Activated naive CD4-positive, alpha-beta T cell treated with anti-CD3 and anti-CD28 coated beads for 36 hours (primary cell): ENCODE measurements at regions not wholly inside any gene's neighbourhood (a gene's known extent, or its start where the extent isn't known, plus 50 kb on each side); places are given as distances from the start of the nearest gene placed in this dataset.

ENCODE experiments used
- CTCF ChIA-PET: fragments of 350-600 bp; sonication (Branson Sonifier 250); formaldehyde crosslinking; loops from one replicate; lab custom pipeline; 2021; ENCODE audit warnings: antibody characterized with exemption; lab: Charles Lee
- DNase-seq: peaks from one replicate; pipeline ENCODE4 v3.0.0-alpha.2; 2020
- H3K27ac Mint-ChIP-seq: one replicate; pipeline ENCODE4 v1.8.0; 2021; ENCODE audit warnings: mild to moderate bottlenecking, mixed read lengths
- H3K27me3 Mint-ChIP-seq: one replicate; pipeline ENCODE4 v1.8.0; 2021; ENCODE audit warnings: low read depth, mixed read lengths
- H3K36me3 Mint-ChIP-seq: one replicate; pipeline ENCODE4 v1.8.0; 2021; ENCODE audit warnings: low read depth, mixed read lengths
- H3K4me1 Mint-ChIP-seq: one replicate; pipeline ENCODE4 v1.8.0; 2021; ENCODE audit warnings: low read depth, mixed read lengths
- H3K4me3 Mint-ChIP-seq: one replicate; pipeline ENCODE4 v1.8.0; 2021; ENCODE audit warnings: mild to moderate bottlenecking, moderate library complexity, mixed read lengths
- H3K9me3 Mint-ChIP-seq: one replicate; pipeline ENCODE4 v1.8.0; 2021; ENCODE audit warnings: mixed read lengths
- intact Hi-C: fragments of 100-400 bp; cut with micrococcal nuclease; formaldehyde crosslinking; loops from one replicate; pipeline ENCODE4 v1.15.1; 2023

DNA sequence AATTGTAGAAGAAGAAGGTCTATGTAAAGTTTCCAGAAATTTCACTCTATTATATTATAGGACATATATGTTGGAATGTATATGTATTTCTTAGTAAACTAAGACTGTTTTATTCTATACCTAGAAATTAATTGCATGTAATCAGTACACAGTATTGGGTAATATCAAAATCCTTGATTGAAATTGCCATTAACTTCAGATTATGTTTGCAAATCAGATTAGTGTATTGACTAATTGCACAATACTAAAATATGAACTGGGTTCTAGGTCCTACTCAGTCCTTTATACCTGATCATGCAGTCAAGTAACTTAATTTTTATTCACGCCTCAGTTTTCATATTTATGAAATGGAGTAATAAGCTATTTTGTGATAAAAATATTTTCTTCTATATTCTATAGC lies 950.3 kb upstream of the ADGRL3 start:
- intact Hi-C loops, result no loop called here
- no peaks in the 10 kb centered on the region for H3K36me3 Mint-ChIP-seq
- no peak for DNase-seq
- CTCF ChIA-PET, result no interaction called here
- H3K4me3 Mint-ChIP-seq, result no peak overlapping the region
- no peak overlapping the region for H3K27ac Mint-ChIP-seq
- no peaks in the 10 kb centered on the region for H3K27me3 Mint-ChIP-seq
- H3K4me1 Mint-ChIP-seq, result no peaks in the 10 kb centered on the region
- no peaks in the 10 kb centered on the region for H3K9me3 Mint-ChIP-seq

DNA sequence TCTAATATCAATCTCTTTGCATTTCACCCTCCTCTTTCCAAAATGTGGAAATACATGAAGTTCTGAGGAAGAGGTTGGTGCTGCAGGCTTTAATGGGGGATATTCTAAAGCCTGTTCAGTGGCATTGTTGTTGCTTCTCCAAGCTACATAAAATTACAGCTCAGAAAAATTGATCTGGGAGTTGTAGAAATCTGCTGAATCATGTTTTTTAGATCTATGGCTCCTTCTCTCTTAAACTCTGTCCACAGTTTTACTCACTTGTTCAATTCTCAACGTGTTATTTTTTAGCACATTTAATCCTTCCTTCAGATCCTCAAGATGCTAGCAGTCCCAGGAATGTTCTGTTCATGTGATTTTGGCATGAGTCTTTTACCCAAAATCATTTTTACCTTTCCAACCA lies 949.5 kb upstream of the ADGRL3 start:
- intact Hi-C loops, result no loop called here
- CTCF ChIA-PET, result no interaction called here
- H3K4me1 Mint-ChIP-seq, result no peaks in the 10 kb centered on the region
- no peaks in the 10 kb centered on the region for H3K27me3 Mint-ChIP-seq
- H3K27ac Mint-ChIP-seq, result no peak overlapping the region
- no peaks in the 10 kb centered on the region for H3K36me3 Mint-ChIP-seq
- peaks cover 2% of the 10 kb centered on the region for H3K9me3 Mint-ChIP-seq
- no peak overlapping the region for H3K4me3 Mint-ChIP-seq
- DNase-seq, result no peak

DNA sequence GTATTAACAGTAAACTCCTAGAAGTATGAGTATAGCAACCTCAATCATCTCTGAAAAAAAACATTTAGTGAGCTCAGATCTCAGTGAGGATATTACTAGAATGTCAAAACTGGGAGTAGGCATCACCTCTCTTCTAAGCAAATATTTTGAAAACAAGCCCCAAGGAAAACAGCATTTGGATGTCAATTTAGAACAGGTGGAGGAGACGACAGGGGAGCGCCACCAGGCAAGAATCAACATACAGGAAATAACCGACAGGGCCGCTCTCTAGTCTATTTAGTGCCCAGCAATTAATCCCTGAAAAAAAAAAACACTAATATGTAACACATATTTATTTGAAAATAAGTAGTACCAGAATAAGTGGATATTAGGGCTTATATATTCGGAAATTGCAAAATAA lies 940.3 kb upstream of the ADGRL3 start:
- H3K27ac Mint-ChIP-seq, result no peak overlapping the region
- CTCF ChIA-PET, result no interaction called here
- intact Hi-C loops, result no loop called here
- no peaks in the 10 kb centered on the region for H3K27me3 Mint-ChIP-seq
- no peaks in the 10 kb centered on the region for H3K36me3 Mint-ChIP-seq
- H3K4me3 Mint-ChIP-seq, result no peak overlapping the region
- H3K4me1 Mint-ChIP-seq, result no peaks in the 10 kb centered on the region
- no peak for DNase-seq
- H3K9me3 Mint-ChIP-seq, result peaks cover 4% of the 10 kb centered on the region

DNA sequence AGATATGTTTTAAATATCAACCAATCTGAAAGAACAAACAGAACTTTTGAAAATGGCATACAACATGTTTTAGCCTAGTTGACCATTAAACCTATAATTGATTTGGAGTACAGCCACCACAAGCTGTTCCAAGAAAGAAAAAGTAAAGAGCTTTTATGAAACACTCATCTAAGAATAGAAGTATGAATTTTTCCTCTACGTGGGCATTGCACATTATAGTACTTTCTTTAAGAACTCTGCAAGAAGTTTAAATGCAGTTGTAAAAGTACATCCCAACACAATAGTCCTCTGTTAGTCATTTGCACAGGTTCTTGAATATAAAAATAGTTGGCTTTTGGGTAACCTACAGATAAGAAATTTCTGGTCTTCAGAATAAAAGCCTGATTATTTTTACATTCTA lies 933.6 kb upstream of the ADGRL3 start:
- CTCF ChIA-PET, result no interaction called here
- Mint-ChIP-seq H3K9me3 (peaks cover 12% of the 10 kb centered on the region), H3K27ac (no peak overlapping the region), H3K27me3 (no peaks in the 10 kb centered on the region), H3K36me3 (no peaks in the 10 kb centered on the region), H3K4me3 (no peak overlapping the region), H3K4me1 (no peaks in the 10 kb centered on the region)
- intact Hi-C loops, result no loop called here
- no peak for DNase-seq

DNA sequence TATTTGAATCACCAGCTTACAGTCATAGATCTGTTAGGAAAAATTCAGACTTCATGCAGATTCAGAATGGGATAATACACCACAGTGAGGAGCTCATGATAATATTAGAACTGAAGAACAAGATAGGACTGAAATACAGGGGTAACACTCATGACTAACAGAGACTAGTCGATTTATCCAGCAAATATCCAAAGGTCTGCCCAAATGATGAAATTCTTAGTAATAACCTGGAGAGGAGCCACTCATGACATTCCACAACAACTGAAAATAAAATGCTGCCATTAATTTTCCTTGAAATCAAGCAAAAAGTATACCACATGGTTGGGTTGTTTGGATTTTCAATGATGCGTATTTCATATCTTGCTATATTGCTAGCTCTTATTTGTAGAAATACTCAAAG lies 903.7 kb upstream of the ADGRL3 start:
- Mint-ChIP-seq H3K36me3 (no peaks in the 10 kb centered on the region), H3K27me3 (no peaks in the 10 kb centered on the region), H3K4me3 (no peak overlapping the region), H3K4me1 (no peaks in the 10 kb centered on the region), H3K9me3 (peaks cover 6% of the 10 kb centered on the region), H3K27ac (no peak overlapping the region)
- CTCF ChIA-PET, result no interaction called here
- no peak for DNase-seq
- intact Hi-C loops, result no loop called here

DNA sequence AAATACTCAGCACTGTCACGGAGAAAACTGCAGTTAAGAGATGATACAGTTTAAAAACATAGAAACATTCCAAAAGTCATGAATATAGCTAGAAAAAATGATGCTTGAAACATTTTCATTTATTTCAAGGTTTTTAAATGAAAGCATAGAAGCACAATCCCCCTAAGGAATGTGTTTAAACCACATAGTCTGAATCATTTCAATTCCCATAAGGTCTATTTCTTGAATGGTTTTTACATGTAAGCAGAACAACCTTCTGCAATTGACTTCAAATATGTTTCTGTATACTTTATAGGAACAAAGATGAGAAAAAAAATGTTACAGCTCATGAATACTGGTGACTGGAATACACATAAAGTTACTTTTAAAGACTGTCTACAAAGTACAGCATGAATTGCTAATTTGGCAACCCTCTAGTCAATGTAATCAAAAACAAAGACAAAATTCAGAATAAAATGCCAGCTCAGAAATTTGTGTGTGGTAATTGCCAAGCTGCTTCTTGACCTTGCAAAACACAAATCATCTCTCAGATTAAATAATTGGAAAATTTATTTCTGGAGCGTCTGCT lies 886.4 kb upstream of the ADGRL3 start:
- Mint-ChIP-seq H3K4me3 (no peak overlapping the region), H3K9me3 (peaks cover 4% of the 10 kb centered on the region), H3K36me3 (no peaks in the 10 kb centered on the region), H3K27ac (no peak overlapping the region), H3K4me1 (no peaks in the 10 kb centered on the region), H3K27me3 (no peaks in the 10 kb centered on the region)
- intact Hi-C loops, result no loop called here
- DNase-seq, result no peak
- CTCF ChIA-PET, result no interaction called here

DNA sequence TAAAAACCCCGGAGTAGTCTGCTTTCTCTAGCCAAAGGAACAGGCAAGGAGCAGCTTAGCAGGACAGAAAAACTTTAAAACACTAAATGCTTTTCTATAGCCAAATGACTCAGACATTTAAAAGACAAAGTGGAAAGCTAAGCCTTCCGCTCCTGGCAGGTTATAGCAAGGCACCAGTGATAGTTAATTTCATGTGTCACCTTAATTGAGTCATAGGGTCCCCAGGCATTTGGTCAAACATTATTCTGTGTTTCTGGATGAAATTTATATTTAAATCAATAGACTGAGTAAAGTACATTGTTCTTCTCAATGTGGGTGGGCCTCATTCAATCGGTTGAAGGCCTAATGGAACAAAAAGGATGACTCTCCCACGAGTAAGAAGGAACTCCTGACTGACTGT lies 885.7 kb upstream of the ADGRL3 start:
- CTCF ChIA-PET, result no interaction called here
- no peak for DNase-seq
- H3K4me1 Mint-ChIP-seq, result no peaks in the 10 kb centered on the region
- no peak overlapping the region for H3K4me3 Mint-ChIP-seq
- no peaks in the 10 kb centered on the region for H3K36me3 Mint-ChIP-seq
- intact Hi-C loops, result no loop called here
- H3K9me3 Mint-ChIP-seq, result peaks cover 4% of the 10 kb centered on the region
- no peaks in the 10 kb centered on the region for H3K27me3 Mint-ChIP-seq
- H3K27ac Mint-ChIP-seq, result no peak overlapping the region

DNA sequence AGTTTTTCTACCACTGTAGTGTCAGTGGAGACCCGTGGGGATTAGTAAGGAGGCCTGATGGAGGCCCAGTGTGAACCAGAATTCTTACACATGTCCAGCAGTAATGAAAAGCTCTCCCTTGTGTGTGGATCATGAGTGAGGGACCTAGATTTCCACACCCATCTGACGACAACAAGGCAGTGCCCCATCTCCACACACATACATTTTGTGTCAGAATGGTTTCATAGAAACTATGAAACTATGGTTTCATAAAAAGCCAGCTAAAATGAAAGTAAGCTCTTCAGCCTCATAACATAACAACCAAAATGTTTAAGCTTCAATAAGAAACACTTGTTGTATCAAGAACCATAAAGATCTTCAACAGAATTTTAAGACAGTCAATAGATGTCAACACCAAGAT lies 884.5 kb upstream of the ADGRL3 start:
- no peak for DNase-seq
- Mint-ChIP-seq H3K27ac (no peak overlapping the region), H3K27me3 (no peaks in the 10 kb centered on the region), H3K4me3 (no peak overlapping the region), H3K9me3 (peaks cover 4% of the 10 kb centered on the region), H3K4me1 (no peaks in the 10 kb centered on the region), H3K36me3 (no peaks in the 10 kb centered on the region)
- intact Hi-C loops, result no loop called here
- CTCF ChIA-PET, result no interaction called here

DNA sequence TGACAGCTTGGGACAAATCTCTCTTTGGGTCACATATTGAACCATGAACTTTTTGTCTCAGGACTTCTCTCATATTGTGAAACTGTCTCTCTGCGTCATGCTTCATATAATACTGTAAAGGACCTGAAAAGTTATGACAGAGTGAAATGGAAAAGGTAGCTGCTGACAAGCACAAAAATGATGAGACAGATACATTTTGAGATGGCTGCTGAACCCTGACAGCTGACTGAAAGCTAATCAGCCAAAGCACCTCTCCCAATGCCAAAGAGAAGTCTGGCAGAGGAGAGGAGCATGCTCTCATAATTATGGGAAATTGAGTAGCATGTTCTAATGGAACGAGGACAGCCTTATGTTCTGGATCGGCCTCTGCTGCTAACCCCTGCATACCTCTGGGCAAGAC lies 873.4 kb upstream of the ADGRL3 start:
- intact Hi-C loops, result no loop called here
- H3K36me3 Mint-ChIP-seq, result no peaks in the 10 kb centered on the region
- no peaks in the 10 kb centered on the region for H3K4me1 Mint-ChIP-seq
- no peak for DNase-seq
- no peaks in the 10 kb centered on the region for H3K27me3 Mint-ChIP-seq
- CTCF ChIA-PET, result no interaction called here
- no peak overlapping the region for H3K27ac Mint-ChIP-seq
- no peak overlapping the region for H3K4me3 Mint-ChIP-seq
- peaks cover 10% of the 10 kb centered on the region for H3K9me3 Mint-ChIP-seq

DNA sequence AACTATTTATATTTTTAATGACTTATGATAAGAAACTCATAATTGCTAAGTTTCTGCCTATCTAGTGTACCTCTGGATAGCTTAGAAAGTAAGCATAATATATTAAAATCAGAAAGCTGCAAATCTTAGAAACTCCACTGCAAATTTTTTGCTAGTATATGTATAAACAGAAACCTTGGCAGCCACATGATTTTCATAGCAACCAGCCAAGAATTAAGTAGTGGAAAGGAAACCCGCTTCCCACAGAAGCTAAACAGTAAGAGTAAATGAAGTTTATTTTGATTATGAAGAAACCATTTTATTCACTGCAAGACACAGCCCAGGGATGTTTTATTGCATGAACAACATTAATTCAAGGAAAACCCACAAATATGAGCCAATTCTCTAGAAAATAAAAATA lies 872.5 kb upstream of the ADGRL3 start:
- CTCF ChIA-PET, result no interaction called here
- no peak overlapping the region for H3K27ac Mint-ChIP-seq
- no peak for DNase-seq
- no peak overlapping the region for H3K4me3 Mint-ChIP-seq
- H3K4me1 Mint-ChIP-seq, result no peaks in the 10 kb centered on the region
- H3K36me3 Mint-ChIP-seq, result no peaks in the 10 kb centered on the region
- intact Hi-C loops, result no loop called here
- no peaks in the 10 kb centered on the region for H3K27me3 Mint-ChIP-seq
- H3K9me3 Mint-ChIP-seq, result peaks cover 7% of the 10 kb centered on the region

DNA sequence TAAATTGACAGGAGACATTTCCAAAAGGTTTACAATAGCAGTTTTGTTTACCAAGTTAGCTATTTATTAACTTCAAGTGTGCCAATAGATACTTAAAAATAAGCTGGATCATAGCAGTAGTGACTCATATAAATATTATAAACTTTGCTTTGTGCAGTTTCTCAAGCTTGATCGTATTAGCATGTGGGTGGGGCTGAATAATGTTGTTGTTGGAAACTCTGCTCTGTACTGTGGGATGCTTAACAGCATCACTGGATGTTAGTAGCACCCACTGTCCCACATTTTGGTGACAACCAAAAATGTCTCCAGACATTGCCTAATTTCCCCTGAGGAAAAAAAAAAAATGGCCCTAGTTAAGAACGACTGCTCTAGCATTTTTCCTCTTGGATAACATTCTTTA lies 855.2 kb upstream of the ADGRL3 start:
- intact Hi-C loops, result no loop called here
- no peak overlapping the region for H3K27ac Mint-ChIP-seq
- H3K4me1 Mint-ChIP-seq, result no peaks in the 10 kb centered on the region
- no peaks in the 10 kb centered on the region for H3K36me3 Mint-ChIP-seq
- H3K4me3 Mint-ChIP-seq, result no peak overlapping the region
- no peaks in the 10 kb centered on the region for H3K9me3 Mint-ChIP-seq
- no peaks in the 10 kb centered on the region for H3K27me3 Mint-ChIP-seq
- DNase-seq, result no peak
- CTCF ChIA-PET, result no interaction called here

DNA sequence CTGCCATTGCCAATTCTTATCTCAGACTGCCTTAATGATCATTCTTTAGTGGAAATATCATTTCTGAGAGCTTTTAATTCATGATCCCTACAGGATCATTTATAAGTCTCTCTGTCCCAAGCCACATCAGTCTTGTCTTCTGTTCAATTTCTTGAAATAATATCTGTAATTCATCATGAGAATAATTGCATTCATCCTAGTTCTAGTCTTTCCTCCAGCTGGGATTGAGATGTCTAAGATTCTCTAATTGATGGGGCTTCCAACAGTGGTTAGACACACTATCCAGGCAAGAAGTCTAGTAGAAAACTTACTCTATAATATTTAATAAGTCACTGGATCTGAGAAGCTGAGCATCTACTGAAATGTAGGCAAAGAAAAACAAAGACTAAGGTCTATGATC lies 854.7 kb upstream of the ADGRL3 start:
- DNase-seq, result no peak
- CTCF ChIA-PET, result no interaction called here
- no peaks in the 10 kb centered on the region for H3K4me1 Mint-ChIP-seq
- H3K27me3 Mint-ChIP-seq, result no peaks in the 10 kb centered on the region
- H3K27ac Mint-ChIP-seq, result no peak overlapping the region
- no peaks in the 10 kb centered on the region for H3K9me3 Mint-ChIP-seq
- H3K4me3 Mint-ChIP-seq, result no peak overlapping the region
- no peaks in the 10 kb centered on the region for H3K36me3 Mint-ChIP-seq
- intact Hi-C loops, result no loop called here

DNA sequence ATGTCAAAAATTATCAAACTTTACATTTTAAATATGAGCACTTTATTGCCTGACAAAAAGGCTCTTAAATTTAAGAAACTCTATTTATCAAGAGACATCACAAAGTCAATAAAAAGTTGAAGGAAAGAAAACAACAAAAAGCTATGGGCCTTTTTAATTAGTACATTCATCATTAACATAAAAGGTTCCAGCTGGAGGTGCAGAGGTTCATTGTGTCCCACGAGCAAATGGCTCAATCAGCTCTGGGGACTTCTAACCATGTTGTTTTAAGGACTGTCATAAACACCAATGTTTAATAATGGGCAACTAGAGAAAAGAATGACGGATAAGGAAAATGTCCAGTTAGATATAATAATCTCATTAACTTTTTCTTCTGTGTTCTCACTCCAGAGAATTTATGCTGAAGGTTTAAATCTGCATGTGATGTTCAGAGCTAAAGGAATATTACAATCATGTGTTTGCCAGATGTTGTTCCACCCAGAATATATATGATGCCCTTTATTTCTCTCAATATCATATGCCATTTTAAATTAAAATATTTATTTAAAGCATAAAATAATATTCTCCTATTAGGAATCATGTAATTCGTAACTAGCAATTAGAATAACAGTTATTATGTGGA lies 840.3 kb upstream of the ADGRL3 start:
- H3K36me3 Mint-ChIP-seq, result no peaks in the 10 kb centered on the region
- H3K4me3 Mint-ChIP-seq, result no peak overlapping the region
- no peaks in the 10 kb centered on the region for H3K27me3 Mint-ChIP-seq
- intact Hi-C loops, result no loop called here
- DNase-seq, result no peak
- no peaks in the 10 kb centered on the region for H3K4me1 Mint-ChIP-seq
- H3K9me3 Mint-ChIP-seq, result peaks cover 17% of the 10 kb centered on the region
- H3K27ac Mint-ChIP-seq, result no peak overlapping the region
- CTCF ChIA-PET, result no interaction called here
